GM12878 (cell line): ENCODE measurements at regions not wholly inside any gene's neighbourhood (a gene's known extent, or its start where the extent isn't known, plus 50 kb on each side); places are given as distances from the start of the nearest gene placed in this dataset.

Source experiments
- ATAC-seq: fragments of 200-7000 bp; cut with Tn5 transposase; 3 replicates; pipeline ENCODE4 v1.9.1; 2020; ENCODE audit warnings: mild to moderate bottlenecking, moderate library complexity
- BruUV-seq: library from RNA; stranded (reverse); fragments of 400-500 nt; replicated peaks from 2 replicates; lab custom pipeline; 2021; lab: Mats Ljungman, UMichigan
- CTCF ChIA-PET: fragments of 300-600 bp; sonication (Branson Sonifier 250); formaldehyde crosslinking; extraction: SDS; loops from one replicate; lab custom pipeline; 2021; ENCODE audit warnings: inconsistent platforms; lab: Yijun Ruan, JAX
- POLR2A ChIA-PET: fragments of 350-600 bp; formaldehyde crosslinking; extraction: SDS; loops from one replicate; lab custom pipeline; 2021; ENCODE audit warnings: inconsistent platforms; lab: Charles Lee
- RAD21 ChIA-PET: fragments of 300-600 bp; sonication (Branson Sonifier 250); formaldehyde crosslinking; loops from one replicate; lab custom pipeline; 2023; ENCODE audit warnings: antibody characterized with exemption; ENCODE audit not compliant: unreplicated experiment; lab: Charles Lee
- SMC1A ChIA-PET: fragments of 300-600 bp; sonication (Branson Sonifier 250); formaldehyde crosslinking; loops from one replicate; lab custom pipeline; 2023; ENCODE audit not compliant: unreplicated experiment, uncharacterized antibody; lab: Charles Lee
- DNase-seq: peaks from one replicate; pipeline ENCODE4 v3.0.0-alpha.2; 2011; ENCODE audit warnings: low read depth, low spot score
- FAIRE-seq: peaks from 3 replicates; lab custom pipeline; 2011; peaks lifted over from hg19 to GRCh38; lab: Jason Lieb, UNC
- H2AFZ ChIP-seq: 2 replicates; pipeline ENCODE4 v1.6.0; 2011; ENCODE audit warnings: low read depth, low read length, control low read depth; ENCODE audit not compliant: control insufficient read depth
- H3K27ac ChIP-seq: 2 replicates; pipeline ENCODE4 v1.5.1; 2011; ENCODE audit warnings: control low read depth; ENCODE audit not compliant: control insufficient read depth, insufficient read depth
- H3K27me3 ChIP-seq, 2 experiments: replicated peaks in 1 of 2; 2 replicates each; pipeline versions ENCODE4 v1.6.0 to v1.6.1; 2011; ENCODE audit warnings: low read length in 1 of 2; ENCODE audit not compliant: control insufficient read depth in 2 of 2, insufficient read depth in 2 of 2
- H3K36me3 ChIP-seq, 2 experiments: 2 replicates each; pipeline ENCODE4 v1.5.1; 2011; ENCODE audit warnings: low read length in 1 of 2; ENCODE audit not compliant: control insufficient read depth in 2 of 2, insufficient read depth in 2 of 2
- H3K4me1 ChIP-seq: 2 replicates; pipeline ENCODE4 v1.6.1; 2011; ENCODE audit warnings: mild to moderate bottlenecking, low read length, moderate library complexity, mixed read lengths; ENCODE audit not compliant: control insufficient read depth, insufficient read depth
- H3K4me2 ChIP-seq: 2 replicates; pipeline ENCODE4 v1.6.0; 2011; ENCODE audit warnings: control low read depth; ENCODE audit not compliant: control insufficient read depth, insufficient read depth
- H3K4me3 ChIP-seq: fragments of 200-600 bp; sonication (generic); 2 replicates; pipeline ENCODE4 v1.5.1; 2016
- H3K79me2 ChIP-seq: 2 replicates; pipeline ENCODE4 v1.6.0; 2011; ENCODE audit warnings: low read length; ENCODE audit not compliant: control insufficient read depth, insufficient read depth
- H3K9ac ChIP-seq: 2 replicates; pipeline ENCODE4 v1.8.0; 2011; ENCODE audit warnings: low read length, control low read depth, mixed read lengths; ENCODE audit not compliant: control insufficient read depth, insufficient read depth
- H3K9me3 ChIP-seq: replicated peaks from 3 replicates; pipeline ENCODE4 v1.5.1; 2011; ENCODE audit warnings: mild to moderate bottlenecking, low read length; ENCODE audit not compliant: control insufficient read depth, insufficient read depth
- H4K20me1 ChIP-seq: 2 replicates; pipeline ENCODE4 v1.6.0; 2011; ENCODE audit not compliant: control insufficient read depth, insufficient read depth
- CEBPZ ChIP-seq: fragments of 150-350 bp; IDR thresholded peaks from 2 replicates; pipeline ENCODE4 v1.6.1; 2016; ENCODE audit warnings: low read depth, low read length
- CREM ChIP-seq: IDR thresholded peaks from 2 replicates; pipeline ENCODE4 v1.6.1; 2014; ENCODE audit warnings: antibody characterized with exemption, low read depth
- EGR1 ChIP-seq, 2 experiments: IDR thresholded peaks; 1 replicate in 1 of 2; 2 replicates in 1 of 2; pipeline ENCODE4 v1.6.1; 2011 to 2012; ENCODE audit warnings: low read depth in 2 of 2, low read length in 2 of 2, borderline replicate concordance in 1 of 2, mild to moderate bottlenecking in 1 of 2, moderate library complexity in 1 of 2
- FOXK2 ChIP-seq: fragments of 450-650 bp; IDR thresholded peaks from 2 replicates; pipeline ENCODE4 v1.6.1; 2017; ENCODE audit warnings: mild to moderate bottlenecking, moderate library complexity
- KLF5 ChIP-seq: fragments of 450-650 bp; IDR thresholded peaks from 2 replicates; pipeline ENCODE4 v1.6.1; 2014; ENCODE audit warnings: mild to moderate bottlenecking; ENCODE audit not compliant: partially characterized antibody
- MXI1 ChIP-seq: fragments of 150-350 bp; IDR thresholded peaks from 2 replicates; pipeline ENCODE4 v1.6.1; 2011; ENCODE audit warnings: low read depth, mild to moderate bottlenecking, inconsistent platforms, low read length, improper control_type of control experiment
- NFIC ChIP-seq: IDR thresholded peaks from 2 replicates; pipeline ENCODE4 v1.6.1; 2012; ENCODE audit warnings: low read depth, mild to moderate bottlenecking, inconsistent platforms, low read length, moderate library complexity
- PAX5 ChIP-seq: IDR thresholded peaks from 2 replicates; pipeline ENCODE4 v1.6.1; 2011; ENCODE audit warnings: low read depth, low read length, borderline replicate concordance
- RUNX3 ChIP-seq: IDR thresholded peaks from 2 replicates; pipeline ENCODE4 v1.6.1; 2012; ENCODE audit warnings: low read length, inconsistent platforms
- SIN3A ChIP-seq: IDR thresholded peaks from 2 replicates; pipeline ENCODE4 v1.6.1; 2012; ENCODE audit warnings: low read depth, low read length, improper control_type of control experiment
- SMC3 ChIP-seq: IDR thresholded peaks from 2 replicates; pipeline ENCODE4 v1.6.1; 2011; ENCODE audit warnings: low read length, improper control_type of control experiment, borderline replicate concordance
- TBL1XR1 ChIP-seq: IDR thresholded peaks from 2 replicates; pipeline ENCODE4 v1.6.1; 2012; ENCODE audit warnings: low read depth, low read length, improper control_type of control experiment
- TCF12 ChIP-seq: IDR thresholded peaks from 2 replicates; pipeline ENCODE4 v1.6.1; 2011; ENCODE audit warnings: low read depth, mild to moderate bottlenecking, low read length
- ZBTB4 ChIP-seq: fragments of 450-650 bp; formaldehyde crosslinking; IDR thresholded peaks from 2 replicates; pipeline ENCODE4 v1.4.0; 2022; ENCODE audit warnings: mild to moderate bottlenecking, moderate library complexity
- WGBS: methylation state at CpG from one replicate; pipeline ENCODE4 v1.1.6; 2016; ENCODE audit warnings: low lambda C conversion rate; ENCODE audit not compliant: insufficient replicate concordance, insufficient coverage; ENCODE audit errors: missing lambda C conversion rate; 5-methylcytosine and 5-hydroxymethylcytosine counted together
- in situ Hi-C: fragments of 300-500 bp; cut with MboI; formaldehyde crosslinking; loops from 9 replicates; pipeline ENCODE4 v1.14.3; 2018; ENCODE audit warnings: mixed read lengths
- intact Hi-C: fragments of 100-400 bp; cut with micrococcal nuclease; formaldehyde crosslinking; loops from one replicate; pipeline ENCODE4 v1.14.2; 2022; ENCODE audit not compliant: unreplicated experiment

GRCh38 chr4:187491286-187491685, 504.3 kb upstream of the ZFP42 start:
- H3K9me3 ChIP-seq = no peaks in the 10 kb centered on the region; the same call in 2 of the 3 replicates
- H2AFZ ChIP-seq = no peak overlapping the region
- in situ Hi-C loops (no loop called here), intact Hi-C loops (no loop called here)
- no peaks in the 10 kb centered on the region for H3K36me3 ChIP-seq
- SMC1A ChIA-PET = no interaction called here
- H3K4me1 ChIP-seq = no peaks in the 10 kb centered on the region
- DNase-seq = no peak
- POLR2A ChIA-PET = no interaction called here
- CTCF ChIA-PET = no interaction called here
- RAD21 ChIA-PET = no interaction called here
- no TSS peak for BruUV-seq
- no peak overlapping the region for H3K27ac ChIP-seq
- ATAC-seq = no peak
- no peak overlapping the region for H3K4me3 ChIP-seq
- H3K9ac ChIP-seq = no peak overlapping the region
- H3K27me3 ChIP-seq = no peaks in the 10 kb centered on the region
- no peak for FAIRE-seq
- TF ChIP-seq PAX5 (no peak), RUNX3 (no peak), EGR1 (IDR thresholded peaks at IDR 0.05; ENCODE audit: borderline replicate concordance in 1 of 2, low read depth in 2 of 2, low read length in 2 of 2) (no peak), FOXK2 (no peak), CEBPZ (no peak), KLF5 (no peak), ZBTB4 (no peak), SIN3A (no peak), SMC3 (no peak), NFIC (no peak), TBL1XR1 (no peak), TCF12 (no peak), MXI1 (no peak), CREM (no peak)
- no peaks in the 10 kb centered on the region for H4K20me1 ChIP-seq
- 50% methylated on average over 5 of the region's 5 CpGs for WGBS
- no peaks in the 10 kb centered on the region for H3K79me2 ChIP-seq
- H3K4me2 ChIP-seq = no peak overlapping the region
